Hippocampal formation (tissue), 2 donors: ENCODE measurements at regions not wholly inside any gene's neighbourhood (a gene's known extent, or its start where the extent isn't known, plus 50 kb on each side); places are given as distances from the start of the nearest gene placed in this dataset.
"Not testable (repeated sequence)": the region's sequence is repeated elsewhere in the genome, so short reads cannot be mapped to it uniquely, and the experiment has no call there.

Source experiments
- DNase-seq, 2 donors: peaks; one replicate each; lab custom pipeline; 2025; lab: John Stamatoyannopoulos, UW

- DNase-seq, result no peak
These were observed 249.3 kb upstream of the KRR1 start for GRCh38 chr12:75760573-75761294.

- DNase-seq, result no peak
These were observed 248.6 kb upstream of the KRR1 start for GRCh38 chr12:75759842-75760572.

GRCh38 chr12:75759196-75759595, 247.8 kb upstream of the KRR1 start:
- no peak for DNase-seq

GRCh38 chr12:75756771-75757170, 245.4 kb upstream of the KRR1 start:
- DNase-seq, result no peak

- no peak for DNase-seq
These were observed 244.7 kb upstream of the KRR1 start for GRCh38 chr12:75756111-75756510.

- no peak for DNase-seq
These were observed 243.3 kb upstream of the KRR1 start for GRCh38 chr12:75754698-75755097.

GRCh38 chr12:75754141-75754540, 242.7 kb upstream of the KRR1 start:
- DNase-seq, result no peak

- no peak for DNase-seq
These were observed 240.5 kb upstream of the KRR1 start for GRCh38 chr12:75751769-75752471.

GRCh38 chr12:75750716-75751306, 239.4 kb upstream of the KRR1 start:
- no peak for DNase-seq

- DNase-seq, result not testable (repeated sequence)
These were observed 237.6 kb upstream of the KRR1 start for GRCh38 chr12:75748990-75749389.

GRCh38 chr12:75748136-75748535, 236.7 kb upstream of the KRR1 start:
- DNase-seq, result no peak

- DNase-seq, result peak in 1 of 2 donors; percentile 30
These were observed 236.2 kb upstream of the KRR1 start for GRCh38 chr12:75747572-75748021.

- DNase-seq, result no peak
These were observed 235.2 kb upstream of the KRR1 start for GRCh38 chr12:75746621-75747020.

GRCh38 chr12:75744607-75745256, 233.3 kb upstream of the KRR1 start:
- DNase-seq, result no peak

GRCh38 chr12:75742961-75743360, 231.6 kb upstream of the KRR1 start:
- DNase-seq, result no peak

GRCh38 chr12:75742048-75742447, 230.6 kb upstream of the KRR1 start:
- no peak for DNase-seq

- no peak for DNase-seq
These were observed 228.5 kb upstream of the KRR1 start for GRCh38 chr12:75739912-75740311.

GRCh38 chr12:75739098-75739497, 227.7 kb upstream of the KRR1 start:
- DNase-seq, result not testable (repeated sequence)

- no peak for DNase-seq
These were observed 227.1 kb upstream of the KRR1 start for GRCh38 chr12:75738486-75738885.

- DNase-seq, result peak in 1 of 2 donors; percentile 51
These were observed 224.4 kb upstream of the KRR1 start for GRCh38 chr12:75735853-75736252.

- no peak for DNase-seq
These were observed 217.4 kb upstream of the KRR1 start for GRCh38 chr12:75728826-75729225.

- no peak for DNase-seq
These were observed 216.2 kb upstream of the KRR1 start for GRCh38 chr12:75727577-75727976.
